K562 (cell line): ENCODE measurements at regions not wholly inside any gene's neighbourhood (a gene's known extent, or its start where the extent isn't known, plus 50 kb on each side); places are given as distances from the start of the nearest gene placed in this dataset.

Experiments used
- CEBPB ChIP-seq: fragments of 450-650 bp; IDR thresholded peaks from 2 replicates; pipeline ENCODE4 v1.6.1; 2016; ENCODE audit warnings: missing genetic modification characterization, missing compliant biosample characterization
- CREB1 ChIP-seq, 2 experiments: sonication (generic) in 1 of 2; formaldehyde crosslinking in 1 of 2; IDR thresholded peaks; 2 replicates each; pipeline versions ENCODE4 v1.6.1 to v1.8.0; 2012 to 2022; ENCODE audit warnings: inconsistent platforms in 1 of 2, mild to moderate bottlenecking in 1 of 2, missing genetic modification reagents in 1 of 2, moderate library complexity in 1 of 2

DNA sequence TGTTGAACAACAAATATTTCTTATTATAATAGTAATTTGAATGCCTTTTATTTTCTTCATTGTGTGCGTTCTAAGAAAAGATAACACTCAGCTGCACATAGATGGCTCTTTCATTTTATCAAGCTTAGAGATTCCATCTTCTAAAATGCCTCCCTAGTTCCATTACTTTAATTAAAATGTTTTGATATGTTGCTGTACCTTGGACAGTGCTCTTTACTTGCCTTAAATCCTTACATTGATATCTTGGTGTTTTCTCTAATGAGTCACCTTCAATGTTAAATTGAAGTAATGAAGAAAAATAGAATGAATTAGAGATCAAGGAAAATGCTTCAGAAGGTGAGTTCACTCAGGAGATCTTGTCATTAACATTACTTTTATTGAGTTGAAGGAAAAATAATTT is 1672.4 kb upstream of the AGA start:
- TF ChIP-seq CREB1 (IDR thresholded peaks at IDR 0.05) (no peak), CREB1 (CRISPR knock-in tag; IDR thresholded peaks at IDR 0.05) (no peak), CEBPB (tag) (no peak)
